ENCODE measurements at regions not wholly inside any gene's neighbourhood (a gene's known extent, or its start where the extent isn't known, plus 50 kb on each side); places are given as distances from the start of the nearest gene placed in this dataset.
A peak's percentile ranks its signal among the peaks of the same experiment; 100 is the strongest.

DNA sequence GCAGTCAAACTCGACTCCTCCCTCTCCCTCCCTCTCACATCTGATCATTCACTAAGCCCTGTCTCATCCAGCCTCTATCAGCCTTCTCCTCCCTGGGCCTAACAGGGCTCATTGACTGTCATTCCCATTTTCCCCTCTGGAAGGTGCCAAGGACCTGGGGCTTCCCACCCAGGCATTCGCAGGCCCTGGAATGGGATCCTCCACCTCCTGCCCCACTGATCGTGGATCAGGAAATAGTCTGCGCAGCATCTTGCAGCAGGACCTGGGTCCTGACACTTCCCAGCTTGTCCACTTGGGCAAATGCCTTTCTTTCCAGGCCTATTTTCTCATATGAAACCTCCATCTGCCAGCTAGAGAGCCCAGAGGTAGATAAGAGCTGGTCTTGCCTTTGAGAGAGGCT lies 71.2 kb upstream of the ZC3H12A start:
- TF ChIP-seq, protein P1, sequence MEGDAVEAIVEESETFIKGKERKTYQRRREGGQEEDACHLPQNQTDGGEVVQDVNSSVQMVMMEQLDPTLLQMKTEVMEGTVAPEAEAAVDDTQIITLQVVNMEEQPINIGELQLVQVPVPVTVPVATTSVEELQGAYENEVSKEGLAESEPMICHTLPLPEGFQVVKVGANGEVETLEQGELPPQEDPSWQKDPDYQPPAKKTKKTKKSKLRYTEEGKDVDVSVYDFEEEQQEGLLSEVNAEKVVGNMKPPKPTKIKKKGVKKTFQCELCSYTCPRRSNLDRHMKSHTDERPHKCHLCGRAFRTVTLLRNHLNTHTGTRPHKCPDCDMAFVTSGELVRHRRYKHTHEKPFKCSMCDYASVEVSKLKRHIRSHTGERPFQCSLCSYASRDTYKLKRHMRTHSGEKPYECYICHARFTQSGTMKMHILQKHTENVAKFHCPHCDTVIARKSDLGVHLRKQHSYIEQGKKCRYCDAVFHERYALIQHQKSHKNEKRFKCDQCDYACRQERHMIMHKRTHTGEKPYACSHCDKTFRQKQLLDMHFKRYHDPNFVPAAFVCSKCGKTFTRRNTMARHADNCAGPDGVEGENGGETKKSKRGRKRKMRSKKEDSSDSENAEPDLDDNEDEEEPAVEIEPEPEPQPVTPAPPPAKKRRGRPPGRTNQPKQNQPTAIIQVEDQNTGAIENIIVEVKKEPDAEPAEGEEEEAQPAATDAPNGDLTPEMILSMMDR (IDR thresholded peaks at IDR 0.05; ENCODE audit: control extremely low read depth, extremely low read depth), result no peak
- H3K9me3 ChIP-seq (ENCODE audit: control insufficient read depth in 4 of 4, insufficient read depth in 3 of 4, low read length in 3 of 4), result no peaks in the 10 kb centered on the region

DNA sequence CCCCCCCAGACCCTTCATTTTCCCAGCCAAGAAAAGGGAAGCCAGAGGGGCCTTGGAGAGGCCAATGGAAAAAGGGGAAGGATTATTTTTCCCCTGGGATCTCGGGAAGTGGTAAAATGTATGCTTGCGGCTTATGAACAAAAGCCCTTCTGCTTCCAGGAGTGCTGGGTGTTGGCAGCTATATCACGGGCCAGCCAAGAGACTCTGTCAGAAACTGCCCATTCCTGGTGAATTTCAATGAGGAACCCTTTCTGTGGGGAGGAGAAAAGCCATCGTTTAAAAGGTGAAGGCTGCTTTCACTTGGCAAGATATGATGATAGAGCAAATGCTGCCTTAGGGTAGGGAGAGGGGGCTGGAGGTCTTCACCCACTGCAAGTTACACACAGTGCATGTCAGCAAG lies 69.7 kb upstream of the ZC3H12A start:
- DNase-seq (no peak), ATAC-seq (ENCODE audit: insufficient read depth, low FRiP score) (no peak)
- Histone ChIP-seq H3K4me3 (no peak overlapping the region), H3K9ac (ENCODE audit: insufficient read depth in 1 of 2, low read length in 2 of 2) (no peak overlapping the region), H3K27ac (ENCODE audit: low read depth in 1 of 2, low read length in 1 of 2) (no peak overlapping the region), H3K4me1 (ENCODE audit: control insufficient read depth in 5 of 5, insufficient read depth in 5 of 5, low read length in 5 of 5) (no peaks in the 10 kb centered on the region), H3K9me3 (ENCODE audit: control insufficient read depth in 4 of 4, insufficient read depth in 3 of 4, low read length in 3 of 4) (no peaks in the 10 kb centered on the region), H3K27me3 (ENCODE audit: control insufficient read depth in 3 of 3, insufficient read depth in 3 of 3, low read length in 2 of 3) (no peaks in the 10 kb centered on the region), H3K36me3 (ENCODE audit: control insufficient read depth in 4 of 4, insufficient read depth in 4 of 4, low read length in 4 of 4) (no peaks in the 10 kb centered on the region)
- WGBS, 2 donors, result 66 to 73% methylated on average over 4 of the region's 4 CpGs
- TF ChIP-seq, protein P1 (IDR thresholded peaks at IDR 0.05; ENCODE audit: control extremely low read depth, extremely low read depth), result no peak

More for the DNA sequence above, 71.2 kb upstream of the ZC3H12A start:
- Histone ChIP-seq H3K4me3 (no peak overlapping the region), H3K36me3 (ENCODE audit: control insufficient read depth in 4 of 4, insufficient read depth in 4 of 4, low read length in 4 of 4) (no peaks in the 10 kb centered on the region), H3K9ac (ENCODE audit: insufficient read depth in 1 of 2, low read length in 2 of 2) (no peak overlapping the region), H3K27ac (ENCODE audit: low read depth in 1 of 2, low read length in 1 of 2) (no peak overlapping the region), H3K27me3 (ENCODE audit: control insufficient read depth in 3 of 3, insufficient read depth in 3 of 3, low read length in 2 of 3) (no peaks in the 10 kb centered on the region), H3K4me1 (ENCODE audit: control insufficient read depth in 5 of 5, insufficient read depth in 5 of 5, low read length in 5 of 5) (no peaks in the 10 kb centered on the region)
- DNase-seq, result no peak
- WGBS, 2 donors, result 74 to 76% methylated on average over 4 of the region's 4 CpGs
- no peak for ATAC-seq (ENCODE audit: insufficient read depth, low FRiP score)

DNA sequence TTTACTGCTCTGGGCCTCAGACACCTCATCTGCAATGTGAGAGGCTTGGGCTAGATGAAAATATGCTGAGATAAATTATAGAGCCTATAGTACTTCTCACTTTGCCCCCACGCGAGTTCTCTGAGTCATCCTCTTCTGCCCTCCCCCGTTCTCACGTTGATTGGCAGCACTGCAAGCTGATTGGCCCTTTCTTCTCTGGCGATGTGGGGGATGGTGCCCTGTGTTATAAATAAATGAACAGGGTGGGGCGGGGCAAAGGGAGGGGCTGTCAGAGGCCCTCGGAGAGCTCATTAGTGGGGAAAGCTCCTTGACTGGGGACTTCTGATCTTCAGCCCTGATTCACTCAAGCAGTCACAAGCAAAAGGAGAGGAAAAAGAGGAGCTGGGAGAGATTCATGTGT lies 64.3 kb upstream of the ZC3H12A start:
- no peak for ATAC-seq (ENCODE audit: insufficient read depth, low FRiP score)
- TF ChIP-seq, protein P1 (IDR thresholded peaks at IDR 0.05; ENCODE audit: control extremely low read depth, extremely low read depth), result no peak
- Histone ChIP-seq H3K27ac (ENCODE audit: low read depth in 1 of 2, low read length in 1 of 2) (no peak overlapping the region), H3K9ac (ENCODE audit: insufficient read depth in 1 of 2, low read length in 2 of 2) (no peak overlapping the region), H3K27me3 (ENCODE audit: control insufficient read depth in 3 of 3, insufficient read depth in 3 of 3, low read length in 2 of 3) (no peaks in the 10 kb centered on the region), H3K4me3 (no peak overlapping the region), H3K4me1 (ENCODE audit: control insufficient read depth in 5 of 5, insufficient read depth in 5 of 5, low read length in 5 of 5) (no peaks in the 10 kb centered on the region), H3K9me3 (ENCODE audit: control insufficient read depth in 4 of 4, insufficient read depth in 3 of 4, low read length in 3 of 4) (peaks cover 0 to 13% (median 0%) of the 10 kb centered on the region in 4 donors), H3K36me3 (ENCODE audit: control insufficient read depth in 4 of 4, insufficient read depth in 4 of 4, low read length in 4 of 4) (no peaks in the 10 kb centered on the region)
- no peak for DNase-seq
- 32 to 47% methylated on average over 7 of the region's 7 CpGs for WGBS, 2 donors

DNA sequence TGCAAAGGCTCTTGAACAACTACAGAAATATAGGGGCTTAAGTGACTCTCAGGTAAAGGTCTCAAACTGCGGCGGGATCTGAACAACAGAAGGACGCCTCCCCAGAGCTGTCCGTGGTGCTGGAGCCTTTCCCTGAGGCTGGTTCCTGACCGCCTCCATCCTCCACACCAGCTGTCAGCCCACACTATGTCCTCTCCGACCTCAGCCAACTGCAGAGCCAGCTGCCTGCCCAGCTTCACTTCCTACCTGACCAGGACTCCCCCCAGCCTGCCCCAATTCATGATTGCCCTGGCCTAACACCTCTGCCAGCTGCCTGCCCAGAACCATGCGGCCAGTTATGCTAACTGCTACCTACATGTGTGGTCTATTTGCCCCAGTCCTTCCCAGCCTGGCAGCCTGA lies 63.6 kb upstream of the ZC3H12A start:
- TF ChIP-seq, protein P1 (IDR thresholded peaks at IDR 0.05; ENCODE audit: control extremely low read depth, extremely low read depth), result no peak
- DNase-seq (peak; percentile 19 to 55 (median 50)), ATAC-seq (ENCODE audit: insufficient read depth, low FRiP score) (no peak)
- Histone ChIP-seq H3K4me3 (no peak overlapping the region), H3K27ac (ENCODE audit: low read depth in 1 of 2, low read length in 1 of 2) (no peak overlapping the region), H3K36me3 (ENCODE audit: control insufficient read depth in 4 of 4, insufficient read depth in 4 of 4, low read length in 4 of 4) (no peaks in the 10 kb centered on the region), H3K4me1 (ENCODE audit: control insufficient read depth in 5 of 5, insufficient read depth in 5 of 5, low read length in 5 of 5) (no peaks in the 10 kb centered on the region), H3K27me3 (ENCODE audit: control insufficient read depth in 3 of 3, insufficient read depth in 3 of 3, low read length in 2 of 3) (no peaks in the 10 kb centered on the region), H3K9me3 (ENCODE audit: control insufficient read depth in 4 of 4, insufficient read depth in 3 of 4, low read length in 3 of 4) (peaks cover 0 to 17% (median 0%) of the 10 kb centered on the region in 4 donors), H3K9ac (ENCODE audit: insufficient read depth in 1 of 2, low read length in 2 of 2) (no peak overlapping the region)
- 17 to 18% methylated on average over 7 of the region's 7 CpGs for WGBS, 2 donors

Measured in lung (tissue), 11 donors.